GM21723 (cell line): ENCODE measurements at regions not wholly inside any gene's neighbourhood (a gene's known extent, or its start where the extent isn't known, plus 50 kb on each side); places are given as distances from the start of the nearest gene placed in this dataset.

Experiments used
- ATAC-seq: cut with Tn5 transposase; IDR thresholded peaks from one replicate; pipeline ENCODE4 v1.9.1; 2021; ENCODE audit warnings: mild to moderate bottlenecking, moderate library complexity; ENCODE audit not compliant: unreplicated experiment

DNA sequence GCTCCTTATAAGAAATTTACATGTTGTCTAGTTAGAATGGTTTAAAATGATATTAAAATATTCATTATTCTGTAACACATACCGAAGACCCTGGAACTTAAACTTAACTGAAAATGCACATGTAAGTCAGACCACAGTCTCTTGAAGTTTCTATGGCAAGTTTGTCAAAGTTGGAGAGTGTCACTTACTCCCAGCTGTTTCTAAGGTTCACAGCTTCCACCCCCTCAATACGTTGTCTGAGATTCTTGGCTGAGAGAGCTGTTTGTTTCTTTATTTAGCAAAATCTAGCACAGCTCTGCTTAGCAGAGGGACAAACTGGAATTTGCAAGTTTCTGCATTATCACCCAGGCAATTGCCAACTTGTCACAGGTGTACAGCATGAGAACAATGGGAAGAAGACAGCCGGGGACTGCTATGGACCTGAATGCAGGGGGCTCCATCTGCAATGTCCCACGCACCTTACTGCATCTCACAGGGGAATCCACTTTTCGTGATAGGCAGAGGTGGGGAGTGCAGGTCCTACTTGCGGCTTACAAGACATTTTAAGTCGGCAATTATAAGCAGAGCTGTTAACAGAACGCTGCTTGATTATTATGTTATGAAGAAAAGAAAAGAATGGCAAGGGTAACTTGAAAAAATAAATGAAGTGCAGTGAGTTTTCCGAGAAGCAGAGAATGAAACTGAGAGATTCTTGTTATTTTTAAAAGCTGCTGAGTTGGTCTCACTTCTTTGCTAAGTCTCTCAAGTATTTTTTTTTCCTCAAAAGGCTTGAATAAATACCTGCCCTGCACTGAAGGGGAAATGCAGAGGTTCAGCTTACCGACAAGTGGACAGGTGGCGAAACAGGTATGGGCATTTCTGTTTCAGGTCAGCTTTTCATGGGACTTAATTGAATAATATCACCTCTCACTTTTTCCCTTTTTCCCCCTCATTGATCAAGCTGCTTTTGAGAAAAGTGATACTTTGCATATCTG, 1072.1 kb upstream of the FANCL start:
- ATAC-seq, result no peak

DNA sequence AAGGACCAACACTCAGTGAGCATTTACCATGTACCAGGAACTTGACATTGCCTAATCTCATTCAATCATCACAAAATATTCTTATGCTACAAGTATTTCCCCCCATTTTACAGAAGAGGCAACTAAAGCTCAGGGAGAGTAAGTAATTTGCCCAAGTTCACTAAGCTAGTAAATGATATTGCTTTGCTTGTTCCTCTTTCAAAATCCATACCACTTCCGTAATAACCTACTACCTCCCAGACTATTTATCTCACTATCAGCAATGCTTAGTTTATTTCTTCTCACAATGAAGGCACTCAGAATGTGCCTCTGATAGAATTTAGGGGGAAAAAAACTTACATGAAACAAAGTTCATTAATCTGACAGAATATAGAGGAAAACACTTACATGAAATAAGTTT, 1070.9 kb upstream of the FANCL start:
- ATAC-seq, result no peak

DNA sequence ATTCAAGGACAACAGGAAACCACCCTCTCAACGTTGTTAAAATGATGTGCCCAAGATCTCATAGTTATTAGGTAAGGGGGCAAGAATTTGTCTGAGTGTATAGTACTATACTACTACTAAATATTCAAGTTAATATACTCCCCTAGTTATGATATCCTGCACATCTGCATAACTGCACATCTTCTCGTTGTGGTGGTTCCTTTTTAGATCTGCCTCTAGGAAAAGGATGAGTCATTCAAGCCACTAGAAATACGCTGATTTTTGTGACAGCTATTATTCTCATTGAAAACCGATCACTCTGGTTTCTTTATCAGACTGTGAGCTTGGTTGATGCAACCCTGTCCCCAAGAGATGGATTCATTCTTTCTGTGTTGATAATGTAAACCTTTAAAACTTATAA, 1067.0 kb upstream of the FANCL start:
- no peak for ATAC-seq

DNA sequence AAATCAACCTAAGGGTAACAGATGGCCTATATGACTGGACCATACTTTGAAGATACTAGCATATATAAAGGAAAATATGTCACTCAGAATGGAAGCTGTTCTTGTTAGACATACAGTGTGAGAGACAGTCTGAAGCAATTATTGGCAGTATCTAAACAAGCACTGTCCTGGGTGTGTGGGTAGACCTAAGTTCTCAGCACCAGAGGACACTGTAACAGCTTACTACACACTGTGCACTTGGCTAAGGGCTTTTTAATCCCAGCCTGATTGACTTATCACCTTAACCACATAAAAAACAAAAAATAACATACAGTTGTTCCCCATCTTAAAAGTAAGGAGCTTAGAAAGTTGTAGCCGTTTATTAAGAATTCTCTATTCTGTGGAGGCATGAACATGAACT, 1066.1 kb upstream of the FANCL start:
- no peak for ATAC-seq

DNA sequence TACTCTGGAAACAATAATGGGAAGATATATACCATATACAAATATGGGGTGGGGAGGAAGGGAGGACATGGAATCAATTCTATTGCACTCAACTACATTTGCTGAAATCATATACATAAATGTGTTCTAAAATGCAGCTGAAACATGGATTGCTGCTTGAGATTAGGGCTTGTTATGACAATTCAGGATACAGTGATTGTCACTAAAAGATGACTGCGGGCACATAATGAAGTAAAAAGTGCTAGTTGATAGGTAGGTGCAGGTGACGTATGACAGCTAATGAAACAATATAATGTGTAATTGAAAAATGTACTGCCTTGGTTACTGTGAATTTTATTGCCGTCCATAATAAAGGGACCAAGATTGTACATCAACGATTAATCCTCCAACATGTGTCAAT, 1062.1 kb upstream of the FANCL start:
- no peak for ATAC-seq

DNA sequence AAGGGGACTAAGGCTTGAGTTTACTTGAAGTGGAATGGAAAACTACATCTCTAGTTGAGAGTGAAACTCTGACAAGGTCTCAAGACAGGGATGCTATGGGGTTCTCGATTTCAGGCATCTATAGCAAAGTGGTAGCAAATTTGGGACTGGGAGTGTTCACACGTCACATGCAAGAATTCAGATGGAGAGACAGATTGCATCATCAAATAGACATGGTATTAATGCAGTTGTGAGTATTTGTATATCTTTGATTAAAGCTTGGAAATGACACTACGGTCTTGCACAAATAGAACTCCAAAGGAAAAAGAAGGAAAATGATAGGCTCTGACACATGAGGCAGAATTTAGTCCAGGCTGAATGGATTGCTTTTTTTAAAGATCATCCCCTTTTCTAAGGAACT, 1061.6 kb upstream of the FANCL start:
- ATAC-seq, result no peak

DNA sequence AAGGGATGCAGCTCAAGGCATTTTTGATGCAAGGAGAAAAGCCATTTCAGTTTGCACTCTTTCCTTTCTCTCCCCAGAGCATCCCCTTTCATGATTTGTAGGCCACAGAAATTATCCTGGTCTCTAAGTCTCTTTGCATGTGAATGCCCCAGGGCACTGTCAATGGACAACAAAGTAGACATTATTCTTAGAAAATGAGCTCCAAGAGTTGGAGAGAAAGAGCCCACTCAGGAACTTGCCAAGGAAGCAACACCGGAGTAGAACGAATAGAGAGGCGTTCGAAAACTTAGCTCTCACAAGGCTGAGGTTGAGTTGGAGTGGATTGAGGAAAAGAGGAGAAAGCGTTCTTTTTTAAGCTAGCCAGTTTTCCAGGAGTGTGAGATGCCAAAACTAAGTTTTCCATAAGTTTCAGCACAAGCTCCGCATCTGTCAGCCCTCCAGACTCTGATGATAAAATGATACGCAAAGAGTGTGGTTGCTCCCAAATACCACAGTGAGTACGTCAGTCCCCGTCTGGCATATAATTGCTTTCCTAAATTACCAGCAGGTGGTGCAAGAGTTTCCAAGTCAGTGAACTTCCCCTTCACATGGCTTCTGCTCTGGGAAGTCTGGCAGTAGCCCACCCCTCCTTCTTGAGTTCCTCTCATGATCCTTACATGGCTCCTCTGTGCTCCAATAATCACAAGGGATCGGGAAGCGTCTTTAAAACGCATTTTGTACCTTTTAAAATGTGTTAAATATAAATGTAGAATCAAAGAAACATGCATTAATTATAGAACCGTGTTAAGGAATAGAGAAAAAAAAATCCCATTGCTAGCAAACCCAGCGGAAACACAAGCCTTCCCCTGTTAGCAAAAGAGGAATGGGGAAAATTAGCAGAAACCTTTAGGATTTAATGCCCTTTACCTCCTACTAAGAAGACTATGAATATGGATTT, 1060.6 kb upstream of the FANCL start:
- peak; percentile 70 for ATAC-seq

DNA sequence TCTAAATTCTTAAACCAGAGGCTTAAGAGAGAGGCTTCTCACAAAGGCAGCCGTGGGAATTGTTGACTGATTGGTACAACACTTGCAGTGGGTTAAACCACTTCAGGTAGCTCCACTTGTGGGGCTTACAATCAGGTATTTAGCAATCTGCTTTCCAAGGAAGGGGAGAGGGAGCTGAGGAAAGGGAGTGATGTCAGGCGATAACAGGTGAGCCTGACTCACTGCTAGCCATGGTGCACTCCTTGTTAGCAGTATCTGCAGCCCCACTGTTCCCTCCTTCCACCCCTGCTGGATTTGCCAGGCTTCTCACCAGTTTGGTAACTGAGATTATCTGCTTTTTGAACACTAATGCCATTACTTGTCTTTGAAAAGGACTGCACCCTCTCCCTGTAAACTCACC, 1056.7 kb upstream of the FANCL start:
- ATAC-seq, result no peak

DNA sequence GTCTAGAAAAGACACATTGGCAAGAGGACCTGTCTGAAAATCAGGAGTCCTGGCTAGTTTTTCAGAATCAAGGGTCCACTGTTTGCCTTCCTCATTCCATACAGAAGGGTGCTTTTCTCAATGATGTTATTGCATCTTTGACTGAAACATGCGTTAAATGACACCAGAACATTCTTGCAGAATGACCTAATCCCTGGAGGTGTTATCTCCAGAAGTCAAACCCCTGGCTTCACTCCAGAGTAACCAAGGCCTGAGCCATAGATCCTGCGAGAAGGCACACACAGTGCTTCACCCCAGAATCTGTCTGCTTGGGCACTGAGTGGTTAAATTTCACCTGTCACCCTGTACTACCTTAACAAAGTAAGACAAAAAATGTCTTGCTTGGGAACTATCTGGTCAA, 1055.2 kb upstream of the FANCL start:
- ATAC-seq, result no peak

DNA sequence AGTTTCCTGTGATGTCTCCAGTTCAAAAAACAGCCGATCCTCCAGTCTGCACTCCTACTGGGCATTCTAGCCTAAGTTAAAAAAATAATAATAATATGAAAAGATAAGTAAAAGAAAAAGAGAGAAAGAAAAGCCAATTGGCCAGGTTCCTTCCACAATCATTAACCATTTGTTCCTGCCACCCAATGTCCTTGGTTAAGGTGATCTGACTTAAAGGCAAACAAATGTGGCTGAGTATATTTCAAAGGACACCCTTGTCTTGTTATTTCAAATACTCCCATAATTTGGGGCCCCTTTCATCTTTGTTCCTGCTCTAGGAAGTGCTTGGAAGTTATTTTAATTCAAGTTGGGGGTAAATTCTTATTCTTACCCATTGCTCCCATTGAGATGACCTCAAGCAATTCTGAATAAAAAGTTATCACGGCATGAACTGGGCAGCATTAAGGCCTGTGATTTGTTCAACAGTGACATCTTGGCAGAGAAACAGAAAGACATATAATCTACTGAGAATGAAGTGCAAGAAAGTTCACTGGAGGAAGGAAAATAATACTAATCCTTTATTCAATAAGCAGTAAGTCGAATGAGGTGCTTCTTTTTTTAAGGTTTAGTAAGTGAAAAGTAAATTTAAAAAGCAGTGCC, 1054.5 kb upstream of the FANCL start:
- ATAC-seq, result no peak

DNA sequence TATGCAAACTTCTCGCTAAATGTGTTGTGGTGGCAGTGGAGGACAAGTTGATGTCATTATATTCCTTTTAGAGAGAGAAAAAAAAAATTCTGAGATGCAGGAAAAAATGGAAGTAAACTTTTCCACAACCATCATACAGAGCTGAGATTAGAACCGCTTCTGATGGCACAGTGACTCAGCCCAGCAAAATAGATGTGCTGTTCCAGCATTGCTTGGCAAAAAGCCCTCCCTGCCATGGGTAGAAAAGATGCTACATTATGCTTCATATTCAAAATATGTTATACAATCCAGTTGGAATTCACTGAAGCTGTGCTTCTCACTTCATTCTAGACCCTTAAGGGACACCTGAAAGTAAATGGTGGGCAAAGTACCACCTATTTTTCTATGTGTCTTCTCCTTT, 1047.6 kb upstream of the FANCL start:
- ATAC-seq, result no peak

DNA sequence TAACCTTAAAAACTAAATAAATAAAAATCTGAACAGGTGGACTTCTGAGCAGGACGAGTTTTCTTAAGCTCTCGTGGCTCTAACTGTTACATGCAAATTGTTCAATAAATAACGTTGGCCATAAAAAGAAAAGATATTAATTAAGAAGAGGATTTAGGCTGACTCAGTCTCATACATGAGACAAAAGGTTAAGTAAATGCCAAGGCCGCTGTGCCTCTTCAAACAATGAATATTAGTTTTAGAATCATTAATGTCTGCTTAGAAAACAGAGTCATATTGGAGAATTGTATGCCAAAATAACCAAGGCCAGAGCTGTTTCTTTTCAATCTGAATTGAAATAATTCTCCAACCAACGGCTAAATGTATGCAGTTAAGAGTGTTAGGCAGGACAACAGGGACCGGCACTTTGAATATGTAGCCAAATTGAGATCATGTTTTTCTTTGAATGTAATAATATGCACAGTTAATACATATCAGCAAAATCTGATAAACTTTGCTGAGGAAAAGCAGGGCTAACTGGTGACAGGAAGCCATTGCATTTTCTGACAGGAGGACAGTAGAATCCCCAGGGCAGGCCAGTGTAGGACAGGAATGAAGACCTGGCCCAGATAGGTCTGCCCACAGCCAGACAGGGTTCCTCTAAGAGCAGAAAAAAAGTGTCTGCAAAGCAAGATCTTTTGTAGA, 1041.4 kb upstream of the FANCL start:
- ATAC-seq, result no peak

DNA sequence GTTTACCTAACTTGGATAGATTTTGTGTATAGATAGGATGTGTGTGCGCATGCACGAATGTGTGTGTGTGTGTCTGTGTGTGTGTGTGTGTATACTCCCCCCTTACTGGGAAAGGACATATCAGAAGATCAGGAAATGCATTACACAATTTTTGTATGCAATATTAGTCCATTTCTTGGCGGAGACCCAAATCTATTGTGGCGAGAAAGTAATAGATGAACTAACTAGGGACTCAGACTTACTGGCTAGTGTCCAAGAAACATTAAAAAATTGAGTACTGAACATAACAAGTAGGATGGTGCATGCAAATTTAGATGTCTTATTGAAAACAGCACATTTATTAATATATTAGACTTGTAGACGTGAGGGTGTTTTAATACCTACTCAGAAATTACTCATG, 1036.5 kb upstream of the FANCL start:
- ATAC-seq, result no peak

DNA sequence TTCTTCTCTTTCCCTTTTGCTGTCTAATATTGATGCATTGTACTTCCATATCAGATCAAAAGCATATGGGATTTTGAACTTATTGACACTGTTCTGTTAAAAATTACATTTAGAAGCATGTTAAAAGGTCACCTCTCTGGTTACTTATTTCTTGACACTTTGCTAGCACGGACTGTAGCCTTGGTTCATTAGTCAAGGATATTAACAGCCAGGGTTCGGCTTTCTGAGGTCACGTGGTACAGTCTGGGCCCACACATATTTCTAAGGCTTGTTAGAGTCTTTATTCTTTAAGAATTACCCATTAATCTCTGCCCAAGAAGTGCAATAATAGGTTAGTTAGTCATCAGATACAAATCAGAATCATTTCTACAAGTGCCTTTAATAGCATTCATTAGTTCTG, 1035.8 kb upstream of the FANCL start:
- ATAC-seq, result no peak

DNA sequence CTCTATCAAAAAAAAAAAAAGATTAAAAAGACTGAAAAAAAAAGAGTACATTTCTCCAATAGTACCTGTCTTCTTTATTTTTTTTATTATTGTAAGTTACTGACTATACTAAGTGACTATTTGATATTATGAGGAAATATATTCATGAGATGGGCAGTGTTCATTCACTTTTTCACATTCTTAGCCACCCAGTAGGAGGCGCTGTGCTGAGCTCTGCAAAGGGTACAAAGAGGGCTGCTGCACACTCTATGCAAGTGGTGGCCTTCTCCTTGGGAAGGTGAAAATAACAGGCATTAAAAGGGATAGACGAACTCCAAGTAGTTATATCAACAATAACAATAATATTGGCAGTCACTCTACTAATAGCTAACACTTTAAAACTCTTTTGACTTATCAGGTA, 1034.9 kb upstream of the FANCL start:
- ATAC-seq, result no peak

DNA sequence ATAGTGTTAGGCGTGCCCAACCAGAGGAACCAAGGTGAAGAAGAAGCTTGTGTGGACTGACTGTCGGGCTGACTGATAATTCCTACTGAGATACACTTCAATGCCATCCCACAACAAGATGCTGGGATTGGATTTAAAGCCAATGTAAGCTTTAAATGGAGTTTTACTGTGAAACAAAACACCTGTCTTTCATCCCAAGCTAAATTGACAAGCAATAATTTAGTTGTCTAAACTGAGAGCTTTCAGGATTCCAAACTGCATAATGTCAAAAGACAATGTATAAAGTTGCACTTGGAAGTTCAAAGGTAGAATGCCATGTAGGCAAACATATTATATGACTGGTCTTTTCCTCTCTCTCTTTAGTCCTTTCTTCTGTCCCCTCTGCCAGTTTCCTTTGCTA, 1025.3 kb upstream of the FANCL start:
- ATAC-seq, result no peak

DNA sequence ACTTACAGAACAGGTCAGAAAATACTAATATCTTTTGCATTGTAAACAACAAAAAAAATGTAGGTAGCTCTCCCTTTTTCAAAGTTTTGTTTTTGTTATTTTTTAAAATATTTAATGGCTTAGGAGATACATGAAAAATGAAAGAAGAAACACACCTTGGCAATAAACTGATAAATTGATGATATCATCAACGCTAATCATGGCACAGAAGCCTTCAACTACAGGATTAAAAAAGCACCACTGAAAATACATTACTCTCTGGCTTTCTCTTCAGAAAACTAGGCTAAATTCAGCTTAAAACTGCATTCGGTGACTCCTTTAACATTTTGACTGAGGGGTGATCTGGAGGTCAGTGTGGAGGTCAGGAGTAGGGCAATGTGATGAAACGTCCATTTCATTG, 1018.8 kb upstream of the FANCL start:
- no peak for ATAC-seq

DNA sequence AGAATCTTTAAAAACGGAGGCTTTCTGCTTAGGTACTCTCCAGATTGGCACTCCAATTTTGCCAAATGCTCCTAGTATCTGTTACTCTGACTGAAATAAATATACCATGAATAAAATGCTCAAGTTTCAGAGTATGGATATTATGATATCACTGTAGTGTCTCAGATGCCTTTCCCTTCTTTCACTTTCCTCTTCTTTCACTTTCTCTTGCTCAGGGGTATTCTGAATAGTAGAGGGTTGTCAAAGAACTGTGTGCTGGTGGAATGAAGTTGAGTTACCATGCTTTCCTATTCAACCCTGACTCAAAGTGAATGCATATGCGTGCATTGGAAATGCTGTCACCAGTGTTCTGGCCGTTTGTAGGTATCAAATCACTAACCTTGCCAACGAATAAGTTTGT, 1015.2 kb upstream of the FANCL start:
- no peak for ATAC-seq

DNA sequence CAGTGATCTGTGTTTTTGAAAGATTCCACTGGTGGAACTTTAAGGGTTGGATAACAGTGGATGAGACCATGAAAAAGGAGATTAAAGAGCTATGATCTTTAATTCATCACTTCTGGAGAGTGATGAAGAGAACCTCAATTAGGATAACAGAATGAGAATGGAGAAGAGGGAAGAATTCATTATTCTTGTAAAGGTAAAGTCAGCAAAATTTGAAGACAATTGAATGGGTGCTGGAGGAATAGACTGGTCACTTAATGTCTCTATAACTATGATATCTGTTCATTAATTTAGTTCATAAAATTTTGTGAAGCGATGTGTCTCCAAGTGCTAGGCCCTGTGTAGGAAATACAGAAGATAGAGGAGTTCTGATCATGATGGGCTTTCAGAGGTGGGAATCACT, 1013.2 kb upstream of the FANCL start:
- ATAC-seq, result no peak

DNA sequence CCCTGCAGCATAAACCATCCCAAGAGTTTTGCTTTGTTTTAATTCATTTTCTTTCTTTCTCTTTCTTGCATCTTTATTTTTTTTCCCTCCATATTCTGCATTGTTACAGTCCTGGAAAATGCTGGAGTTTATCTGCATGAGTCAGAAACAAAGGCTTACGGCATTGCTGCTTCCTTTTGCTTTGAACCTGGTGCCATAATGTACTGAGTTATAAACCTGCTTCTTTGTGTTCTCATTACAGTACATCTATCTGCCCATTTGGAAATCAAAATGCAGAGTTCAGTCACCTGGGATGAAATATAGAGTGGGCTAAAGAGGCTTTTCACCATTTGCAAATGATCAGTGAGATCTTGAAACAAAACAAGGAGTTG, 1009.2 kb upstream of the FANCL start:
- no peak for ATAC-seq
